Calu3 (cell line): ENCODE measurements at regions not wholly inside any gene's neighbourhood (a gene's known extent, or its start where the extent isn't known, plus 50 kb on each side); places are given as distances from the start of the nearest gene placed in this dataset.

ENCODE experiments used
- BruUV-seq: library from RNA; stranded (reverse); fragments of 400-500 nt; replicated peaks from 2 replicates; lab custom pipeline; 2021; lab: Mats Ljungman, UMichigan
- CTCF ChIA-PET: fragments of 300-600 bp; sonication (Branson Sonifier 250); formaldehyde crosslinking; loops from one replicate; lab custom pipeline; 2022; ENCODE audit warnings: antibody characterized with exemption; lab: Charles Lee
- DNase-seq: peaks from one replicate; pipeline ENCODE4 v3.0.0; 2022
- H3K27ac Mint-ChIP-seq: one replicate; pipeline ENCODE4 v1.8.0; 2022; ENCODE audit warnings: mixed read lengths; ENCODE audit not compliant: unreplicated experiment
- H3K27me3 Mint-ChIP-seq: one replicate; pipeline ENCODE4 v1.8.0; 2022; ENCODE audit warnings: mixed read lengths; ENCODE audit not compliant: unreplicated experiment
- H3K36me3 Mint-ChIP-seq: one replicate; pipeline ENCODE4 v1.8.0; 2022; ENCODE audit warnings: mild to moderate bottlenecking, moderate library complexity, mixed read lengths; ENCODE audit not compliant: insufficient read depth, unreplicated experiment
- H3K4me1 Mint-ChIP-seq: one replicate; pipeline ENCODE4 v1.8.0; 2022; ENCODE audit warnings: mild to moderate bottlenecking, low read depth, mixed read lengths; ENCODE audit not compliant: unreplicated experiment
- H3K4me3 Mint-ChIP-seq: one replicate; pipeline ENCODE4 v1.8.0; 2022; ENCODE audit warnings: mild to moderate bottlenecking, low read depth, moderate library complexity, mixed read lengths; ENCODE audit not compliant: unreplicated experiment
- H3K9me3 Mint-ChIP-seq: one replicate; pipeline ENCODE4 v1.8.0; 2022; ENCODE audit warnings: low read depth, mixed read lengths; ENCODE audit not compliant: unreplicated experiment
- intact Hi-C: fragments of 100-400 bp; cut with micrococcal nuclease; formaldehyde crosslinking; loops from one replicate; pipeline ENCODE4 v1.10.0; 2022; ENCODE audit not compliant: unreplicated experiment
- TF ChIP-seq, protein P1 (sequence below): fragments of 200-600 bp; IDR thresholded peaks from one replicate; pipeline ENCODE4 v1.8.0; 2022; ENCODE audit warnings: antibody characterized with exemption; ENCODE audit not compliant: unreplicated experiment

DNA sequence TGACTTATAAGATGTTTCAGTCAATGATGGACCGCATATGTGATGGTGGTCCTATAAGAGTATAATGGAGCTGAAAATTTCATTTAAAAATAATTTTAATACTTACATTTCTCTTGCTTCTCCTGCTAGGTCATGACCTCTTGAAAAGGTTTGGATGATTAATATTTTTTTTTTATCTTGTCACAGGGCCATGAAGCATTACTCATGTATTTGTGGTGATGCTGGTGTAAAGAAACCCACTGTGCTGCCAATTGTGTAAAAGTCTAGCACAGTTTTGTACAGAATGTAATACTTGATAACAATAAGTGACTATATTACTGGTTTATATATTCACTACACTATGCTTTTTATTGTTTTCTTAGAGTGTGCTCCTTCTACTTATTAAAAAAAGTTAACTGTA lies 124.2 kb upstream of the CELF4 start:
- no peaks in the 10 kb centered on the region for H3K36me3 Mint-ChIP-seq
- H3K27ac Mint-ChIP-seq, result no peak overlapping the region
- BruUV-seq, result no TSS peak
- peaks cover 18% of the 10 kb centered on the region for H3K27me3 Mint-ChIP-seq
- H3K9me3 Mint-ChIP-seq, result peaks cover 3% of the 10 kb centered on the region
- no peak overlapping the region for H3K4me3 Mint-ChIP-seq
- TF ChIP-seq, protein P1, sequence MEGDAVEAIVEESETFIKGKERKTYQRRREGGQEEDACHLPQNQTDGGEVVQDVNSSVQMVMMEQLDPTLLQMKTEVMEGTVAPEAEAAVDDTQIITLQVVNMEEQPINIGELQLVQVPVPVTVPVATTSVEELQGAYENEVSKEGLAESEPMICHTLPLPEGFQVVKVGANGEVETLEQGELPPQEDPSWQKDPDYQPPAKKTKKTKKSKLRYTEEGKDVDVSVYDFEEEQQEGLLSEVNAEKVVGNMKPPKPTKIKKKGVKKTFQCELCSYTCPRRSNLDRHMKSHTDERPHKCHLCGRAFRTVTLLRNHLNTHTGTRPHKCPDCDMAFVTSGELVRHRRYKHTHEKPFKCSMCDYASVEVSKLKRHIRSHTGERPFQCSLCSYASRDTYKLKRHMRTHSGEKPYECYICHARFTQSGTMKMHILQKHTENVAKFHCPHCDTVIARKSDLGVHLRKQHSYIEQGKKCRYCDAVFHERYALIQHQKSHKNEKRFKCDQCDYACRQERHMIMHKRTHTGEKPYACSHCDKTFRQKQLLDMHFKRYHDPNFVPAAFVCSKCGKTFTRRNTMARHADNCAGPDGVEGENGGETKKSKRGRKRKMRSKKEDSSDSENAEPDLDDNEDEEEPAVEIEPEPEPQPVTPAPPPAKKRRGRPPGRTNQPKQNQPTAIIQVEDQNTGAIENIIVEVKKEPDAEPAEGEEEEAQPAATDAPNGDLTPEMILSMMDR, result no peak
- CTCF ChIA-PET, result interaction anchor here (0.5 kb wide), 1 partner anchor 538 kb away, joined by 3 read pairs; no protein-coding TSS in a partner anchor
- no peaks in the 10 kb centered on the region for H3K4me1 Mint-ChIP-seq
- no peak for DNase-seq
- intact Hi-C loops, result no loop called here

GRCh38 chr18:37684590-37684989 lies 119.0 kb upstream of the CELF4 start:
- no peak overlapping the region for H3K27ac Mint-ChIP-seq
- H3K4me1 Mint-ChIP-seq, result no peaks in the 10 kb centered on the region
- CTCF ChIA-PET, result no interaction called here
- peaks cover 3% of the 10 kb centered on the region for H3K9me3 Mint-ChIP-seq
- intact Hi-C loops, result no loop called here
- no TSS peak for BruUV-seq
- H3K27me3 Mint-ChIP-seq, result peaks cover 41% of the 10 kb centered on the region
- TF ChIP-seq, protein P1, result no peak
- H3K36me3 Mint-ChIP-seq, result no peaks in the 10 kb centered on the region
- H3K4me3 Mint-ChIP-seq, result no peak overlapping the region
- no peak for DNase-seq

DNA sequence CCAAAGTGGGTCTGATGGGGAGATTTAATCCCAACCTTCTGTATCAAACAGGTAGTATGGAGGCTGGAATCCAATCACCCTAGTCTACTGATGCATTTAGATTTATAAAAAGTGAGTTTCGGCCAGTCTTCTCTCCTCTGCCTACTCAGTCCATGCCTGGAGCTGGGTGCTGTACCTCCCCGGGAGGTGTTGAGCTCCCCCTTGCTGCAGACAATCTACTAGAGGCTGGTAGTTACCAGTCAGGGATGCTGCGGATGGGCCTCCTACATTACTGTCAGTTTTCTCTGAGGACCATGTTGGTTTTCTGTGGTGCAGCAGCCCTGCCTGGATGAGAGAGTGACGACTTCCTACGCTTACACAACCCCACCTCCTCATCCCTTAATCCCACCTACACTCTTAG lies 118.6 kb upstream of the CELF4 start:
- Mint-ChIP-seq H3K27me3 (peaks cover 41% of the 10 kb centered on the region), H3K4me3 (no peak overlapping the region), H3K36me3 (no peaks in the 10 kb centered on the region), H3K27ac (no peak overlapping the region), H3K4me1 (no peaks in the 10 kb centered on the region), H3K9me3 (peaks cover 3% of the 10 kb centered on the region)
- DNase-seq, result no peak
- intact Hi-C loops, result no loop called here
- TF ChIP-seq, protein P1, result no peak
- no TSS peak for BruUV-seq
- CTCF ChIA-PET, result no interaction called here

GRCh38 chr18:37680911-37681310 lies 115.3 kb upstream of the CELF4 start:
- H3K4me1 Mint-ChIP-seq, result no peaks in the 10 kb centered on the region
- H3K27me3 Mint-ChIP-seq, result peaks cover 36% of the 10 kb centered on the region
- no peak for DNase-seq
- no peaks in the 10 kb centered on the region for H3K36me3 Mint-ChIP-seq
- no TSS peak for BruUV-seq
- intact Hi-C loops, result no loop called here
- H3K27ac Mint-ChIP-seq, result no peak overlapping the region
- no peak overlapping the region for H3K4me3 Mint-ChIP-seq
- CTCF ChIA-PET, result no interaction called here
- TF ChIP-seq, protein P1, result no peak
- H3K9me3 Mint-ChIP-seq, result no peaks in the 10 kb centered on the region
